H9 (cell line): ENCODE measurements at regions not wholly inside any gene's neighbourhood (a gene's known extent, or its start where the extent isn't known, plus 50 kb on each side); places are given as distances from the start of the nearest gene placed in this dataset.

Experiments
- DNase-seq: peaks from one replicate; pipeline ENCODE4 v3.0.0-alpha.2; 2017
- H2AFZ ChIP-seq: one replicate; pipeline ENCODE4 v1.6.1; 2013; ENCODE audit warnings: mild to moderate bottlenecking, low read length, control low read depth, moderate library complexity
- H2AK5ac ChIP-seq: 2 replicates; pipeline ENCODE4 v1.6.1; 2013; ENCODE audit warnings: low read length, control low read depth, mixed read lengths; ENCODE audit not compliant: insufficient read length
- H2BK120ac ChIP-seq: one replicate; pipeline ENCODE4 v1.6.1; 2013; ENCODE audit warnings: low read depth, mild to moderate bottlenecking, low read length, control low read depth, inconsistent platforms; ENCODE audit not compliant: poor library complexity, severe bottlenecking
- H2BK12ac ChIP-seq: 2 replicates; pipeline ENCODE4 v1.6.1; 2013; ENCODE audit warnings: low read length, control low read depth, mixed read lengths, low read depth; ENCODE audit not compliant: insufficient read length
- H2BK15ac ChIP-seq: 2 replicates; pipeline ENCODE4 v1.6.1; 2013; ENCODE audit warnings: low read depth, low read length, control low read depth
- H2BK20ac ChIP-seq: one replicate; pipeline ENCODE4 v1.6.1; 2013; ENCODE audit warnings: low read depth, mild to moderate bottlenecking, low read length, control low read depth, inconsistent platforms; ENCODE audit not compliant: poor library complexity, severe bottlenecking
- H2BK5ac ChIP-seq: 2 replicates; pipeline ENCODE4 v1.6.1; 2013; ENCODE audit warnings: low read length, control low read depth, mixed read lengths; ENCODE audit not compliant: insufficient read length
- H3K14ac ChIP-seq: 2 replicates; pipeline ENCODE4 v1.6.1; 2013; ENCODE audit warnings: low read length, control low read depth; ENCODE audit not compliant: insufficient read depth
- H3K18ac ChIP-seq: 2 replicates; pipeline ENCODE4 v1.6.1; 2013; ENCODE audit warnings: low read depth, mild to moderate bottlenecking, mixed read lengths, low read length, control low read depth; ENCODE audit not compliant: insufficient read length
- H3K23ac ChIP-seq: 2 replicates; pipeline ENCODE4 v1.6.1; 2013; ENCODE audit warnings: low read length, control low read depth, mixed read lengths, low read depth; ENCODE audit not compliant: insufficient read length
- H3K23me2 ChIP-seq: 2 replicates; pipeline ENCODE4 v1.6.1; 2013; ENCODE audit warnings: low read depth, mild to moderate bottlenecking, mixed read lengths, low read length, control low read depth; ENCODE audit not compliant: insufficient read length, poor library complexity, severe bottlenecking
- H3K27ac ChIP-seq: 2 replicates; pipeline ENCODE4 v1.5.1; 2013; ENCODE audit warnings: low read length, control low read depth, mixed read lengths, low read depth; ENCODE audit not compliant: insufficient read length
- H3K27me3 ChIP-seq: 2 replicates; pipeline ENCODE4 v1.6.1; 2013; ENCODE audit warnings: low read length, control low read depth, inconsistent platforms; ENCODE audit not compliant: insufficient read depth
- H3K4ac ChIP-seq: 2 replicates; pipeline ENCODE4 v1.6.1; 2013; ENCODE audit warnings: low read depth, mild to moderate bottlenecking, control low read depth, inconsistent platforms, low read length, moderate library complexity
- H3K4me1 ChIP-seq: 2 replicates; pipeline ENCODE4 v1.6.1; 2013; ENCODE audit warnings: low read length, control low read depth, inconsistent platforms; ENCODE audit not compliant: insufficient read depth
- H3K4me2 ChIP-seq: 2 replicates; pipeline ENCODE4 v1.6.1; 2013; ENCODE audit warnings: low read length, control low read depth, mixed read lengths; ENCODE audit not compliant: insufficient read length, insufficient read depth
- H3K56ac ChIP-seq: 2 replicates; pipeline ENCODE4 v1.6.1; 2013; ENCODE audit warnings: low read depth, mild to moderate bottlenecking, mixed read lengths, low read length, control low read depth; ENCODE audit not compliant: insufficient read length
- H3K79me1 ChIP-seq: 2 replicates; pipeline ENCODE4 v1.6.1; 2013; ENCODE audit warnings: low read depth, mild to moderate bottlenecking, moderate library complexity, low read length, control low read depth, inconsistent platforms; ENCODE audit not compliant: insufficient read depth, poor library complexity, severe bottlenecking
- H3K79me2 ChIP-seq: 2 replicates; pipeline ENCODE4 v1.6.1; 2013; ENCODE audit warnings: low read length, control low read depth, inconsistent platforms; ENCODE audit not compliant: insufficient read depth
- H3K9ac ChIP-seq: 2 replicates; pipeline ENCODE4 v1.6.1; 2013; ENCODE audit warnings: low read length, control low read depth, mixed read lengths; ENCODE audit not compliant: insufficient read length; ENCODE audit errors: extremely low read depth
- H3K9me3 ChIP-seq: one replicate; pipeline ENCODE4 v1.6.1; 2013; ENCODE audit warnings: low read depth, low read length, inconsistent platforms; ENCODE audit not compliant: control insufficient read depth
- H3T11ph ChIP-seq: one replicate; pipeline ENCODE4 v1.6.1; 2013; ENCODE audit warnings: mild to moderate bottlenecking, low read length, control low read depth, inconsistent platforms
- H4K20me1 ChIP-seq: one replicate; pipeline ENCODE4 v1.6.1; 2013; ENCODE audit not compliant: control insufficient read depth, insufficient read length, insufficient read depth
- H4K5ac ChIP-seq: 2 replicates; pipeline ENCODE4 v1.6.1; 2013; ENCODE audit warnings: low read depth, mild to moderate bottlenecking, mixed read lengths, low read length, control low read depth; ENCODE audit not compliant: insufficient read length
- H4K8ac ChIP-seq: replicated peaks from 2 replicates; pipeline ENCODE4 v1.6.1; 2013; ENCODE audit warnings: low read length, control low read depth, mixed read lengths, low read depth; ENCODE audit not compliant: insufficient read length
- H4K91ac ChIP-seq: 2 replicates; pipeline ENCODE4 v1.6.1; 2013; ENCODE audit warnings: low read depth, mild to moderate bottlenecking, moderate library complexity, mixed read lengths, low read length, control low read depth; ENCODE audit not compliant: insufficient read length
- H3K27ac Mint-ChIP-seq, 3 experiments: 2 replicates in 2 of 3; 3 replicates in 1 of 3; pipeline ENCODE4 v1.8.0; 2020 to 2021; ENCODE audit warnings: mixed read lengths in 3 of 3, mild to moderate bottlenecking in 1 of 3, moderate library complexity in 1 of 3
- H3K27me3 Mint-ChIP-seq: 2 replicates; pipeline ENCODE4 v1.8.0; 2021; ENCODE audit warnings: low read depth, mild to moderate bottlenecking, moderate library complexity, mixed read lengths
- H3K36me3 Mint-ChIP-seq, 3 experiments: 2 replicates in 2 of 3; 3 replicates in 1 of 3; pipeline ENCODE4 v1.8.0; 2020 to 2021; ENCODE audit warnings: low read depth in 3 of 3, mixed read lengths in 3 of 3; ENCODE audit not compliant: insufficient read depth in 1 of 3
- H3K4me1 Mint-ChIP-seq, 2 experiments: 2 replicates each; pipeline ENCODE4 v1.8.0; 2020; ENCODE audit warnings: mixed read lengths in 2 of 2
- H3K4me3 Mint-ChIP-seq, 2 experiments: 2 replicates in 1 of 2; 3 replicates in 1 of 2; pipeline ENCODE4 v1.8.0; 2020 to 2021; ENCODE audit warnings: mild to moderate bottlenecking in 2 of 2, mixed read lengths in 2 of 2, moderate library complexity in 1 of 2
- H3K9me3 Mint-ChIP-seq, 2 experiments: 2 replicates in 1 of 2; 3 replicates in 1 of 2; pipeline ENCODE4 v1.8.0; 2020; ENCODE audit warnings: mild to moderate bottlenecking in 2 of 2, mixed read lengths in 2 of 2, moderate library complexity in 1 of 2
- WGBS: extraction: QIAGEN DNeasy Blood & Tissue Kit; methylation state at CpG from one replicate; pipeline ENCODE4 v1.1.7; 2013; ENCODE audit warnings: missing lambda C conversion rate, low lambda C conversion rate, mixed read lengths; ENCODE audit not compliant: insufficient read length; ENCODE audit errors: extremely low coverage; 5-methylcytosine and 5-hydroxymethylcytosine counted together
- TF ChIP-seq, protein P1 (sequence below): fragments of 200-600 bp; sonication (generic); conservative IDR thresholded peaks from 3 replicates; pipeline ENCODE4 v1.8.0; 2021; ENCODE audit warnings: antibody characterized with exemption, mild to moderate bottlenecking

- Histone ChIP-seq H3K9me3 (no peaks in the 10 kb centered on the region), H3K14ac (no peak overlapping the region), H3K9ac (no peak overlapping the region), H4K8ac (no peak overlapping the region), H3K79me1 (no peaks in the 10 kb centered on the region), H3K79me2 (no peaks in the 10 kb centered on the region), H3K23me2 (no peaks in the 10 kb centered on the region), H3K4ac (no peak overlapping the region), H3K27me3 (no peaks in the 10 kb centered on the region), H2BK120ac (no peak overlapping the region), H2AK5ac (no peak overlapping the region), H2BK12ac (no peak overlapping the region), H3T11ph (no peak overlapping the region), H4K5ac (no peak overlapping the region), H3K18ac (no peak overlapping the region), H3K56ac (no peak overlapping the region), H3K23ac (no peak overlapping the region), H2AFZ (no peak overlapping the region), H4K91ac (no peak overlapping the region), H3K4me2 (no peak overlapping the region), H2BK20ac (no peak overlapping the region), H3K4me1 (no peaks in the 10 kb centered on the region; the same call in 1 of the 2 replicates), H2BK5ac (no peak overlapping the region), H3K27ac (no peak overlapping the region), H2BK15ac (no peak overlapping the region), H4K20me1 (no peaks in the 10 kb centered on the region)
- H3K9me3 Mint-ChIP-seq, result peaks cover 10 to 16% of the 10 kb centered on the region in 2 experiments
- H3K4me1 Mint-ChIP-seq, result no peaks in the 10 kb centered on the region
- H3K4me3 Mint-ChIP-seq, result no peak overlapping the region
- H3K36me3 Mint-ChIP-seq, result peaks cover 2 to 14% (median 2%) of the 10 kb centered on the region in 3 experiments
- H3K27ac Mint-ChIP-seq, result no peak overlapping the region
- no CpG with 5 or more reads among the region's 6 CpGs for WGBS
- DNase-seq, result no peak
- peaks cover 4% of the 10 kb centered on the region for H3K27me3 Mint-ChIP-seq
- TF ChIP-seq, protein P1, sequence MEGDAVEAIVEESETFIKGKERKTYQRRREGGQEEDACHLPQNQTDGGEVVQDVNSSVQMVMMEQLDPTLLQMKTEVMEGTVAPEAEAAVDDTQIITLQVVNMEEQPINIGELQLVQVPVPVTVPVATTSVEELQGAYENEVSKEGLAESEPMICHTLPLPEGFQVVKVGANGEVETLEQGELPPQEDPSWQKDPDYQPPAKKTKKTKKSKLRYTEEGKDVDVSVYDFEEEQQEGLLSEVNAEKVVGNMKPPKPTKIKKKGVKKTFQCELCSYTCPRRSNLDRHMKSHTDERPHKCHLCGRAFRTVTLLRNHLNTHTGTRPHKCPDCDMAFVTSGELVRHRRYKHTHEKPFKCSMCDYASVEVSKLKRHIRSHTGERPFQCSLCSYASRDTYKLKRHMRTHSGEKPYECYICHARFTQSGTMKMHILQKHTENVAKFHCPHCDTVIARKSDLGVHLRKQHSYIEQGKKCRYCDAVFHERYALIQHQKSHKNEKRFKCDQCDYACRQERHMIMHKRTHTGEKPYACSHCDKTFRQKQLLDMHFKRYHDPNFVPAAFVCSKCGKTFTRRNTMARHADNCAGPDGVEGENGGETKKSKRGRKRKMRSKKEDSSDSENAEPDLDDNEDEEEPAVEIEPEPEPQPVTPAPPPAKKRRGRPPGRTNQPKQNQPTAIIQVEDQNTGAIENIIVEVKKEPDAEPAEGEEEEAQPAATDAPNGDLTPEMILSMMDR, result no peak
Observed at GRCh38 chr7:67894746-67895145, 898.1 kb downstream of the TYW1 start.
